B cell (primary cell): ENCODE measurements at regions not wholly inside any gene's neighbourhood (a gene's known extent, or its start where the extent isn't known, plus 50 kb on each side); places are given as distances from the start of the nearest gene placed in this dataset.

Experiments
- ATAC-seq: fragments of 200-7000 bp; cut with Tn5 transposase; one replicate; pipeline ENCODE4 v1.10.0; 2021; ENCODE audit warnings: low read depth, mild to moderate bottlenecking, moderate number of reproducible peaks, moderate library complexity
- CTCF ChIA-PET: fragments of 350-600 bp; sonication (Branson Sonifier 250); formaldehyde crosslinking; loops from one replicate; lab custom pipeline; 2021; ENCODE audit warnings: antibody characterized with exemption, inconsistent platforms; lab: Charles Lee
- POLR2A ChIA-PET: fragments of 350-600 bp; sonication (Branson Sonifier 250); formaldehyde crosslinking; loops from one replicate; lab custom pipeline; 2021; ENCODE audit warnings: antibody characterized with exemption; lab: Charles Lee
- DNase-seq: peaks from one replicate; pipeline ENCODE4 v3.0.0; 2013
- H2AFZ ChIP-seq: 2 replicates; pipeline ENCODE4 v1.6.1; 2012; ENCODE audit warnings: mild to moderate bottlenecking, low read depth, low read length; ENCODE audit not compliant: insufficient read depth, poor library complexity, severe bottlenecking
- H3K27ac ChIP-seq, 2 donors: 1 replicate in 1 of 2; 2 replicates in 1 of 2; pipeline ENCODE4 v1.5.1; 2012 to 2013; ENCODE audit warnings: low read length in 2 of 2, mild to moderate bottlenecking in 2 of 2, moderate library complexity in 1 of 2
- H3K27me3 ChIP-seq, 4 experiments: fragments of 200-600 bp in 1 of 4; sonication (generic) in 1 of 4; replicated peaks in 1 of 4; 1 replicate in 2 of 4; 2 replicates in 2 of 4; pipeline versions ENCODE4 v1.6.1 to v1.7.0; 2013 to 2016; ENCODE audit warnings: low read length in 3 of 4, mild to moderate bottlenecking in 2 of 4, mixed read lengths in 1 of 4, moderate library complexity in 1 of 4; ENCODE audit not compliant: insufficient read depth in 4 of 4, control insufficient read depth in 3 of 4; ENCODE audit errors: control extremely low read depth in 1 of 4
- H3K36me3 ChIP-seq, 2 experiments: replicated peaks in 1 of 2; 1 replicate in 1 of 2; 2 replicates in 1 of 2; pipeline versions ENCODE4 v1.6.1 to v1.7.1; 2013; ENCODE audit warnings: low read length in 1 of 2; ENCODE audit not compliant: insufficient read depth in 2 of 2, control insufficient read depth in 1 of 2; ENCODE audit errors: control extremely low read depth in 1 of 2, extremely low read depth in 1 of 2
- H3K4me1 ChIP-seq, 2 donors: fragments of 200-600 bp in 1 of 2; sonication (generic) in 1 of 2; 1 replicate in 1 of 2; 2 replicates in 1 of 2; pipeline versions ENCODE4 v1.5.1 to v1.6.1; 2013 to 2017; ENCODE audit warnings: low read length in 2 of 2; ENCODE audit not compliant: control insufficient read depth in 2 of 2, insufficient read depth in 2 of 2
- H3K4me2 ChIP-seq: replicated peaks from 2 replicates; pipeline ENCODE3; 2012; ENCODE audit warnings: mild to moderate bottlenecking, low read depth, low read length; ENCODE audit not compliant: poor library complexity, severe bottlenecking
- H3K4me3 ChIP-seq, 5 experiments: fragments of 200-600 bp in 1 of 5; sonication (generic) in 1 of 5; 1 replicate in 3 of 5; 2 replicates in 2 of 5; pipeline versions ENCODE4 v1.5.1 to v1.7.0; 2011 to 2016; ENCODE audit warnings: low read length in 4 of 5, mild to moderate bottlenecking in 4 of 5, low read depth in 2 of 5, control low read depth in 1 of 5, moderate library complexity in 1 of 5; ENCODE audit not compliant: insufficient read depth in 1 of 5; ENCODE audit errors: control extremely low read depth in 1 of 5, extremely low read depth in 1 of 5
- H3K79me2 ChIP-seq: fragments of 200-600 bp; sonication (generic); one replicate; pipeline ENCODE4 v1.6.0; 2016; ENCODE audit warnings: low read length; ENCODE audit not compliant: control insufficient read depth, insufficient read depth
- H3K9ac ChIP-seq: fragments of 200-600 bp; sonication (generic); 2 replicates; pipeline ENCODE4 v1.6.1; 2017; ENCODE audit warnings: mild to moderate bottlenecking, low read length, moderate library complexity
- H3K9me3 ChIP-seq, 3 donors: one replicate each; pipeline versions ENCODE4 v1.6.1 to v1.7.1; 2013; ENCODE audit warnings: low read length in 2 of 3; ENCODE audit not compliant: control insufficient read depth in 2 of 3, insufficient read depth in 1 of 3; ENCODE audit errors: control extremely low read depth in 1 of 3
- H4K20me1 ChIP-seq: 2 replicates; pipeline ENCODE4 v1.6.0; 2012; ENCODE audit warnings: mild to moderate bottlenecking, low read length; ENCODE audit not compliant: insufficient read depth, control insufficient read depth, poor library complexity, severe bottlenecking
- H3K27ac Mint-ChIP-seq: one replicate; pipeline ENCODE4 v1.8.0; 2021; ENCODE audit warnings: mixed read lengths
- H3K27me3 Mint-ChIP-seq: one replicate; pipeline ENCODE4 v1.8.0; 2021; ENCODE audit warnings: mixed read lengths
- H3K4me1 Mint-ChIP-seq: one replicate; pipeline ENCODE4 v1.8.0; 2021; ENCODE audit warnings: mixed read lengths
- H3K4me3 Mint-ChIP-seq: one replicate; pipeline ENCODE4 v1.8.0; 2021; ENCODE audit warnings: mixed read lengths
- H3K9me3 Mint-ChIP-seq: one replicate; pipeline ENCODE4 v1.8.0; 2022; ENCODE audit warnings: mixed read lengths; ENCODE audit not compliant: insufficient read depth
- CTCF ChIP-seq: fragments of 200-600 bp; IDR thresholded peaks from one replicate; pipeline ENCODE4 v1.8.0; 2022; ENCODE audit warnings: antibody characterized with exemption, mild to moderate bottlenecking
- EZH2 ChIP-seq: IDR thresholded peaks from 2 replicates; pipeline ENCODE4 v1.6.1; 2012; ENCODE audit warnings: borderline replicate concordance, low read depth, mild to moderate bottlenecking, moderate library complexity, low read length; ENCODE audit not compliant: insufficient read depth, poor library complexity, severe bottlenecking
- WGBS: methylation state at CpG from one replicate; pipeline ENCODE4 v1.1.5; 2013; ENCODE audit warnings: missing lambda C conversion rate; ENCODE audit not compliant: insufficient coverage; 5-methylcytosine and 5-hydroxymethylcytosine counted together
- intact Hi-C: fragments of 100-400 bp; cut with micrococcal nuclease; formaldehyde crosslinking; loops from one replicate; pipeline ENCODE4 v1.10.0; 2022

DNA sequence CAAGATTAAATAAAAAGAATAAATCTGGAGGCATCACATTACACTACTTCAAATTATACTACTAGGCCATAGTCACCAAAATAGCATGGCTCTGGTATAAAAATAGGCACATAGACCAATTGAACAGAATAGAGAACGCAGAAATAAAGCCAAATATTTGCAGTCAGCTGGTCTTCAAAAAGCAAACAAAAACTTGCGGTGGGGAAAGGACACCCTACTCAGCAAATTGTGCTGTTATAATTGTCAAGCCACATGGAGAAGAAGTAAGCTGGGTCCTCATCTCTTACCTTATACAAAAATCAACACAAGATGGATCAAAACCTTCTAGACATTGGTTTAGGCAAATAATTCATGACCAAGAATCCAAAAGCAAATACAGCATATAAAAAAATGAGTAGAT, 259.2 kb upstream of the SLITRK3 start:
- H3K9ac ChIP-seq = no peak overlapping the region
- Mint-ChIP-seq H3K27me3 (no peaks in the 10 kb centered on the region), H3K4me3 (no peak overlapping the region), H3K4me1 (no peaks in the 10 kb centered on the region), H3K27ac (no peak overlapping the region), H3K9me3 (peaks cover 5% of the 10 kb centered on the region)
- H3K36me3 ChIP-seq = no peaks in the 10 kb centered on the region
- CTCF ChIA-PET = no interaction called here
- peaks cover 0 to 8% (median 0%) of the 10 kb centered on the region in 3 donors for H3K9me3 ChIP-seq
- no peaks in the 10 kb centered on the region for H3K27me3 ChIP-seq
- 80% methylated on average over 2 of the region's 2 CpGs for WGBS
- intact Hi-C loops = no loop called here
- DNase-seq (no peak), ATAC-seq (no peak)
- no peak overlapping the region for H3K27ac ChIP-seq
- H3K4me1 ChIP-seq = no peaks in the 10 kb centered on the region
- H3K4me3 ChIP-seq = no peak overlapping the region
- H3K4me2 ChIP-seq = no peak overlapping the region
- TF ChIP-seq EZH2 (no peak), CTCF (no peak)
- no peaks in the 10 kb centered on the region for H3K79me2 ChIP-seq
- H4K20me1 ChIP-seq = no peaks in the 10 kb centered on the region
- POLR2A ChIA-PET = no interaction called here
- no peak overlapping the region for H2AFZ ChIP-seq

DNA sequence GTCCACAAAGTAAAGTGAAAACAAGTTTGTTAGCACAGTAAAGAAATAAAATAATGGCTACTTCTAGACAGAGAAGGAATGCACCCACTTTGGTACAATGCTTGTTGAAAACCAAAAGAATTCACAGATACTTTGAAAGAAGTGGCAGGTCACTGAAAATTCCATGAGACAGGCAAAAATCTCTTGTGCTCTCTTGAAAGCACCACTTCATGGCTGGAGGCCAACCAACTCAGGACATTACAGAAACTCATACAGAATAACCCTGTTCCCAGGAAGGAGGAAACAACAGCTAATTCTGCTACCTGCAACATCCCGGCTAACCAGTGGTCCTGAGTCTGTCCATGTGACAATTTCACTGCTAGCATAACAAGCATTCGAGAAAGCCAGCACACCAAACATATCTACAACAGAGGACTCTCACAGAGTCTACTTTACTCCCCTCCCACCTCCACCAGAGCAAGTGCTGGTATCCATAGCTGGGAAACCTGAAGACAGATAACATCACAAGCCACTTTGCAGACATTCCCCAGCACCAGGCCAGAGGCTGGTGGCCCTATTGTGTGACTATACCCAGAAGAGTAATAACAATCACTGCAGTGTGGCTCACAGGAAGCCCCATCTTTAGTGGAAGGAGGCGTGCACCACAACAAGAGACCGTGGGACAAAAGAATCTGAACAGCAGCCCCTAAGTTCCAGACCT, 255.3 kb upstream of the SLITRK3 start:
- H3K36me3 ChIP-seq = no peaks in the 10 kb centered on the region
- peaks cover 0 to 10% (median 0%) of the 10 kb centered on the region in 3 donors for H3K9me3 ChIP-seq
- H3K4me1 Mint-ChIP-seq = no peaks in the 10 kb centered on the region
- no peak overlapping the region for H3K27ac Mint-ChIP-seq
- no peak overlapping the region for H2AFZ ChIP-seq
- H3K4me1 ChIP-seq = no peaks in the 10 kb centered on the region
- no peaks in the 10 kb centered on the region for H3K27me3 ChIP-seq
- intact Hi-C loops = no loop called here
- H4K20me1 ChIP-seq = no peaks in the 10 kb centered on the region
- ATAC-seq (no peak), DNase-seq (no peak)
- POLR2A ChIA-PET = no interaction called here
- CTCF ChIA-PET = no interaction called here
- no peak overlapping the region for H3K4me3 Mint-ChIP-seq
- no peak overlapping the region for H3K27ac ChIP-seq
- H3K4me2 ChIP-seq = no peak overlapping the region
- TF ChIP-seq EZH2 (no peak), CTCF (no peak)
- H3K4me3 ChIP-seq = no peak overlapping the region
- WGBS = 52% methylated on average over 2 of the region's 4 CpGs
- no peaks in the 10 kb centered on the region for H3K79me2 ChIP-seq
- H3K9ac ChIP-seq = no peak overlapping the region
- H3K27me3 Mint-ChIP-seq = no peaks in the 10 kb centered on the region
- peaks cover 2% of the 10 kb centered on the region for H3K9me3 Mint-ChIP-seq
